Amniotic stem cell (primary cell): ENCODE measurements at regions not wholly inside any gene's neighbourhood (a gene's known extent, or its start where the extent isn't known, plus 50 kb on each side); places are given as distances from the start of the nearest gene placed in this dataset.

Experiments used
- DNase-seq: peaks from one replicate; lab custom pipeline; 2025; lab: John Stamatoyannopoulos, UW

DNA sequence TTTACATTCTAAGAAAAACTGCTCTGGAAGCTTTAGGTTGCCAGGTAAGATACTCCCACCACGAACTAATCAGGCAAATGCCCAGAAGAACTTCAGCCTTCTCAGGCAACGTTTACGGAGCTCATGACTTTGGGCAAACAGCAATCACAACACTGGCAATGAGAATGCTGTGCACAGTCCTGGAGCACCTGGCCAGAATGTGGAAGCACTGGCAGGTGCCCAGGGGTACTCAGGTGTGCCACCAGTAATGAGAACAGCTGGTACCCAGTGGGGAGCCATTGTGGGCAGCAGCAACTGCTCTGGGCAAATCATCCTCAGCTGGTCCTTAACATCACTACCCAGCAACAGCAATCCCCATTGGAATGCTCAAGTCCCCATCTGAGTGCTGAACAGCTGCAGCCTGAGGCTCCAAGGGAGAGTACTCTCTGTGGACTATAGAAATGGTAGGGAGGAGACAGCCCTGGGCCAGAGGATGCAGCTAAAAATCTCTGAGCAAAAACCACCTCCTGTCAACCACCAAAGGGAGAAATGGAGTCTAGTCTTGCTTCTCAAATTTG is 210.0 kb downstream of the FOXO1 start:
- no peak for DNase-seq

DNA sequence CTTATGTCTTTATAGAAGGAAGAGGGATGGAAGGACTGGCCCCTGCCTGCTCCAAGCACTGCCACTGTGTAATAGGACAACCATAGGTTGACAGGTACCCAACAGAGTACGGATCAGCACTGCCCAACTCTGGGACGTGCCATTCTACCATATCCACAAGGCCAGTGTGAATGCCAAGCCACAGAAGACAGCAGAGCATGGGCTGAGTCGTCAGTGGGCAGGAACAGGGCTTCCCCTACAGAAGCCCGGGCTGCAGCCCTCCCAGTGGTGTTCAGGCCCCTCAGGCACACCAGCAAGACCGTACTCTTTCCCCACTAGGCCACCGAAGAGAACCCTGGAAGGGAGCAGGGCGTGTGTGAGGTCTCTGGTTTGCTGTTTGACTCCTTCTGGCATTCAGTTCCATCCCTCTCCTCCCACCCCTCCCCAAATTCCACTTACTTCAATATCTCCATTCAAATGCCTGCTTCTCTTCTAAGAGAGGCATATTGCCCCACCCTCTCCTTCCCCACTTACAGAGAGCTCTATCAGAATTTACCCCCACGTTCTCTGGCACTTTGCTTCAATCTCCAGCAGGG is 209.4 kb downstream of the FOXO1 start:
- DNase-seq: no peak

DNA sequence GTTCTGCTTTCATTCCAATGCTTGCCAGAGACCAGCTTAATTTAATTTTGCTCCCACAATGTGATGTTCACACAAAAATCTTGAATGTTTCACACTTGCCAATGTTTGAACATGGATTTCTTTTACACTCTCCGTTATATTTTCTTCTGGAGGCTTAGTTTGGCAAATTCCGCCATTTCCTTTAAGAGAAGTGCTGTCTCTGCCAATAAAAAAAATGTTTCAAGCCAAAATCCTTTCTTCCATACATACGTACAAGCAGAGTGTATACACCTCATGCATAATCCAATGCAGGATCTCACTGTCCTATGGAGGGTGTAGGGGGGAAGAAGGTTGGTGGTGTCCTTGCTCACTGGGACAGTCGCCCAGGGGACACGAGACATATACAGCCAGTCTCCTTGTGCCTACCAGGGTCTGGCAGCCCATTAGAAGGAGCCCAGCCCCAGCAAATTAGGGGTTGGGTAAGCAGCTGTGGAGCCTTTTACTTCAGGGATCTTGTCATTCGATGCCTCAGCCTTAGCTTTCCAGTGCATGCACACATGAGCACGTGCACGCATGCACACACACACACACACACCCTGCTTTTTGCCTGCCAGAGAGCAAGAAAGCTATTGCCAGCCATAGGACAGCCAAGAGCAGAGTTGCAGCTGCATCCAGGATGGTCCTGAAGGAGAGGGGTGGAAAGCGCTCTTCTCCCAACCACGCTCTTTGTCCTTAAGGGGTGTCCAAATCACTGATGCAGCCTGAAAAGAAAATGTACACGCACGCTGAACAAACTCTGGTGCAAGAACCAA is 208.3 kb downstream of the FOXO1 start:
- DNase-seq: no peak

DNA sequence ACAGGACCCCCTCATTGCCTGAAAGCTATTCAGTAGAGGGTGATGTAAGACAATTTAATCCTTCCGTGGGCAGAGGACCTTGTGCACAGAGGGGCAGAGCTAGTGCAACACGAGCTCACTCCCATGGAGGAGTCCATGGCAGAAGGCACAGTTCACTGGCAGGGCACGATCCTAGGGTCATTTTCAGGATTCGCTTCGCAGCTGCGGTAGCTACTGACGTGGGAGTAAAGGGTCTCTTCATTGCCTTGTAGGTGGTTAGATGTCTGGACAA is 207.8 kb downstream of the FOXO1 start:
- no peak for DNase-seq

DNA sequence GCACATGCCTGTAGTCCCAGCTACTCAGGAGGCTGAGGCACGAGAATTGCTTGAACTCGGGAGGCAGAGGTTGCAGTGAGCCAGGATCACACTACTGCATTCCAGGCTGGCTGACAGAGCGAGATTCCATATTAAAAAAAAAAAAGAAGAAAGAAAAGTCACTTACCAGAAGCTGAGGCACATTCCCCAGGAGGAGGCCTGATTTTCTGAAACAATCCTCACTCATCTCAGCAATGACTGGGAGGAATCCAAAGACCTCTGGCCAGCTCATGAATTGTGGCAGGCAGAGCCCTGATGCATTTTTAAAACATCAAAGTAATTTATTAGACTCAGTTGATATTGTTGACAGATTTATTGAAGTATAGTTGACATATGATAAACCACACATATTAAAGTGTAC is 206.3 kb downstream of the FOXO1 start:
- no peak for DNase-seq

DNA sequence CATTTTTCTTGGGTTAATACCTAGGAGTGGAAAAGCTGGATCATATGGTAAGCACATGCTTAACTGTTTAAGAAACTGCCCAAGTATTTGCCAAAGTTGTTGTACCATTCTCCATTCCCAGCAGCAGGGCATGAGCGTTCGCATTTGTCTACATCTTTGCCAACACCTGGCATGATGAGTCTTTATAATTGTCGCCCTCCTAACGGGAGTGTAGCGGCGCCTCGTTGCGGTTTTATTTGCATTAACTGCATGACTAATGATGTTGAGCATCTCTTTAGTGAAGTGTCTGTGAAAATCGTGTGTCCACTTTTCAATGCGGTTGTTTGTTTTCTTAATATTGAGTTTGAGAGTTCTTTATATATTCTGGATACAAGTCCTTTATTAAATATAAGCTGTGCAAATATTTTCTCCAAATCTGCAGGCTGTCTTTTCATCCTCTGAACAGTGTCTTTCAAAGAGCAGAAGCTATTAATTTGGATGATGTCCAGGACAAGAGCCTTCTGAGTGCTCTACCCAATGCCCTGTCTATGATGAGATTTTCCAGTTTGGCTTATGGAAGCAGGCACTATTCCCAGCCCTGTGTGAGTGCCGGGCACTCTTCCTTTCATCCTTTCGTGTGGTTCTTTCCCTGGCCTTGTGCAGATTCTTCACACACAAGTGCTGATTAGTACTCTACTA is 202.0 kb downstream of the FOXO1 start:
- DNase-seq: no peak

DNA sequence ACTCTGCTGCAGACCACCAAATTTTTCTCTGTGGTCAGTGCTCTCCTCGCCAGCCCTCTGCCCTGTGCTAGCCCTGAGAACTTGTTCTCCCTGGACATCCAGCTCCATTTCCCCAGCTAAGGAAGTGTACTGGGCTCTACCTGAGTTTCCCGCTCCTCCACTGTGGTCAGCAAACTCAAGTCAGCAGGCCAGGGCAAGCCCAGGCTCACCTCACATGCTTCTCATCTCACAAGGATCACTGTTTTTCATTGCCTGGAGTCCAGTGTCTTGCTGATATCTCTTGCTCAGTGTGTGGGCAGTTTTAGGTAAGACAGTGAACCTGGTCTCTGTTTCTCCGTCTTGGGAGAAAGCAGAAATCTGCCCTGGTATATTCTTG is 201.4 kb downstream of the FOXO1 start:
- DNase-seq: no peak

DNA sequence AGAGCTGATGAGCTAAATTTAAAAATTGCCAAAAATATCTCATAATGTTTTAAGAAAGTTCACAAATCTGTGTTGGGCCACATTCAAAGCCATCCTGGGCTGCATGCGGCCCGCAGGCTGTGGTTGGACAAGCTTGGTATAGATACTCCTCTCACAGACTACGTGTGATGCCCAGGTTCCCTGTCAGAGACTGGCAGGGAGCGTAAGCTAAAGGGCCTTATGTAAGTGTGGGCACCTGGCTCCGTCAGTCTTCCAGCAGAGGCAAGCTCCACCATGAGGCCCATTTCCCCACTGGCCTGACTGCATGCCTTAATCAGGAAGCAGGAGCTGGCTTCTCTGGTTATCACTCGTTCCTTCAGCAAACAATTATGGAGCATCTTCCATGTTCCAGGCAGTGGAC is 200.2 kb downstream of the FOXO1 start:
- DNase-seq: no peak

DNA sequence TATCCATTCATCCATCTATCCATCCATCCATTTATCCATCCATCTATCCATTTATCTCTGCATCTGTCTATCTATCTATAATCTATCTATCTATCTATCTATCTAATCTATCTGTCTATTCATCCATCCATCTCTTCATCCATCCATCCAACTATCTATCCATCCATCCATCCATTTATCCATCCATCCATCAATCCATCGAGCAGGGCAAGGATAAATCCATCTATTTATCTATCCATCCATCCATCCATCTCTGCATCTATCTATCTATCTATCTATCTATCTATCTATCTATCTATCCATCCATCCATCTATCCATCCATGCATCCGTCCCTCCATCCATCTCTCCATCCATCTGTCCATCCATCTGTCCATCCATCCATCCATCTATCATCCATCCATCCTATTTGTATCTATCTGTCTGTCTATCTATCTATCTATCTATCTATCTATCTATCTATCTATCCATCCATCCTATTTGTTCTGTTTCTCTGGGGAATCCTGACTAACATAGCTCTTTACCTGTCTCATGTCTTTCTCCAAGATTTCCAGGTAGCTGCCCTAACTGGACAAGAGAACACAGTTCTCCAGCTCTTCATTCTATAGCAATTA is 198.1 kb downstream of the FOXO1 start:
- DNase-seq: no peak

DNA sequence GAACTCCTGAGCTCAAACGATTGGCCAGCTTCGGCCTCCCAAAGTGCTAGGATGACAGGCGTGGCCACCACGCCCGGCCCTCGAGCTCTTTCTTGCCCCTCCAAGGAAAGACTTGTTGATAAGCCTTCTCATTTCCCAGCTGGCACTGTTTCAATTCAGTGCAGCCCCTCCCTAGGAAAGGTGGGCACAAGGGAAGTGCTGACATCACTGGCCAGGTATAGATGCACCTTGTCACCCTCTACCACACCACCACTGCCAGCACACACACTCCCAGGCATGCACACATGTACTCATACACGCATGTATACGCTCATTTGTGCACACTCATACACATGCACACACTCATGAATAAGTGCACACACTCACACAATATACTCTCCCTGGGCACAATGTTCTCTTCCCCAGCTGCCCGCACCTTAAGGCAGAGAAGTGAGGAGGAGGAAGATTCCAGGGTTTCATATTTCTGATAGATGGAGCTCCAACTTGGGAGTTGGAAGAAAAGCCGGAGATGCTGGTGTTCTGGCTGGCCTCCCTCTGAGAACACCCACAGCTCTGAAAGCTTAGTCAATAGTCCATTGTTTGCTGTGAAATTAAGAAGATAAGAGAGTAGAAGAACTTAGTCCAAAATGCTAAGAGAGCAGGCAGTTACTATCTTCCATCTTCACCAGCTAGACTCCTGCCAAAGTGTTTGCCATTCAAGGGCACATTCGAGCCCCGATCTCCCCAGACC is 196.7 kb downstream of the FOXO1 start:
- DNase-seq: no peak

DNA sequence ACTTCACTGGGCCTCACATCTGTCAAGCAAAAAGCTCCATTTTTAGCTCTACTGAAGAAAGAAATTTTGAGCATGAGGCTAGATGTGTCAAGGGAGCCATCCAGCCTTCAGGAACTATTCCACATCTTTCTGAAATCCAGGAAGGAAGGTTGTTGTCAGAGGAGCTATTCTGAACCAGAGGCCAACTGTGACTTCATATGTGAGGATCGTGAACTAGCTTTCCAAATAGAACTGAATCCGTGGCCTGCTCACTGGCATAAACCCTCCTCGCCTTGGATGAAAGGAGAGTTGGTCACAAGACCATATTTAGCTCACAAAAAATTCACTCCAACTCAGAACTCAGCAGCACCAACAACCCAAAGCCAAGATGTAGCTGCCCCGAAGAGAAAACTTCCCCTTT is 195.8 kb downstream of the FOXO1 start:
- DNase-seq: no peak

DNA sequence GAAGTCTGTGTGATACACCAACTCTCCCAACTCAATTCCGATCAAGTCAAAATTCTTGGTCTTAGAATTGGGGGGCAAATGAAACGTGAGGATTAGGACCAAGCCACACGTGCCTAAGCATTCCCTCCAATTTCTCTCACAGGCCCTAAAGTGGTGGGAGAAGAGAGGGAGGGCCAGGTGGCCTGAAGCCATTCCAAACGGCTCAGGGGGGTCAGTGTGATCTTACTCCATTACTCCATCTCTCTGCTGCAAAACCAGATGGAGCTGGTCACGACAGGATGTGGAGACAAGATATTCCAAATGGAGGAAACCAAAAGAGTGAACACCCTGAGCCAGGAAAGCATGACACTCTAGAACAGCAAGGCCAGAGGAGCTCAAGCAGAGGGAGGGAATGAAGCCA is 195.4 kb downstream of the FOXO1 start:
- no peak for DNase-seq

DNA sequence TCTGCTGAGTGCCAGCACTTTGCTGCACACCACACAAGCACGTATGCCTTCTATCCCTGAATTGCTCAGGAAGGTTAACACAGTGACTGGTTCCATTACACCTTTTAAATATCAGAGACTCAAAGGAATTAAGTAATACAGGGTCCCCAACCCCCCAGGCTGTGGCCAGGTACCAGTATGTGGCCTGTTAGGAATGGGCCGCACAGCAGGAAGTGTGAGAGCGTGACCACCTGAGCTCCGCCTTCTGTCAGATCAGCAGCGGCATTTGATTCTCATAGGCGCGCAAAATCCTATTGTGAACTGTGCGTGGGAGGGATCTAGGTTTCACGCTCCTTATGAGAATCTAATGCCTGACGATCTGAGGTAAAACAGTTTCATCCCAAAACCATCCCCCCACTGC is 194.5 kb downstream of the FOXO1 start:
- DNase-seq: no peak

DNA sequence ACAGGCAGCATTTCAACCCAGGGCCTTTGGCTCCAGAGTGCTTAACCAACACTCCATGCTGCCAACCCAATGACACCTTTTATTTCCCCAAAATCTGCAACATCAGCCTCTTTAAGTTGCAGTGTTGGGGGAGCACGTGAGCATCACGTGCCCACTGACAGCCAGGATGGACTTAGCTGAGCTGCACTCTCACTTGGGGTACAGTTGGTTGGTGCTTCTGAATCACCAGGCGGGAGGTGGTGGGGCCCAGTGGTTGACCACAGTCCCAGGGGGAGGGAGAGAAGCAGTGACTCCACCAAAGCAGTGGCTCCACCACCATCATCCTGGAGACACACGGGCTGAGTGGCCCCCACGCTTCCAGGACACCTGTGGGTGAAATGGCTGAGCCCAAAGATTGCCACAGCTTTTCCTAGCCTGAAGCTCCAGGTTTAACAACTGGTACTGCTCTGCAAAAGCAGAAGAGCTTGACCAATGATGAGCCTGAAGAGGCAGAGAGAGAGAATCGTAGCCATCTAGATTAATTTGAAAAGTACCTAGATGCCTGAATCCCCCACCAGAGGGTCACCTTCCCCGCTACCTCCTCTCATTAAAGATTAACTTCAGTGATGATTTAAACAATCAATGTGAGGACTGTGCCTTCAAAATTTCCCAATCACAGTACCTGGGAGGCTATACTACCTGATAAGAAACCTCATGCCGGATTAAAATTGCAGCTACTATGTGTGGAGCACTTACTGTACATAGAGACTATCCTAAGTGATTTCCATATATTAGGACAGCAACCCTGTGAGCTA is 193.8 kb downstream of the FOXO1 start:
- no peak for DNase-seq

DNA sequence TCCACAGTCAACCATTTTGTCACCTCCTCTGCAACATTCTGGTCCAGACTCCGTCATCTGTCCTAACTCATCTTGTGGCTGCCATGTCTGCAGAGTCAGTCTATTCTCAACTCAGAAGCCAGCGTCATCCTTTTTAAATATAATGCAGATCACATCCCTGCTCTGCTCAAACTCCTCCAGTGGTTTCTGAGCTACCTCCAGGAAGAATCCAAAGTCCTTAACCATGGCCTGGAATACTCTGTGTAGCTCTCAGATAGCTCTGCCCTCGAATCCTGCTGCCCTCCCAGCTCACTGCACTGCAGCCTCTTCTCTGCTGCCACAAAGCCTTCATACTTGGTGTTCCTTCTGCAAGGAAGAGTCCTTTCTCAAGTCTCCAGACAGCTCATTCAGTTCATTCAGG is 190.8 kb downstream of the FOXO1 start:
- no peak for DNase-seq

DNA sequence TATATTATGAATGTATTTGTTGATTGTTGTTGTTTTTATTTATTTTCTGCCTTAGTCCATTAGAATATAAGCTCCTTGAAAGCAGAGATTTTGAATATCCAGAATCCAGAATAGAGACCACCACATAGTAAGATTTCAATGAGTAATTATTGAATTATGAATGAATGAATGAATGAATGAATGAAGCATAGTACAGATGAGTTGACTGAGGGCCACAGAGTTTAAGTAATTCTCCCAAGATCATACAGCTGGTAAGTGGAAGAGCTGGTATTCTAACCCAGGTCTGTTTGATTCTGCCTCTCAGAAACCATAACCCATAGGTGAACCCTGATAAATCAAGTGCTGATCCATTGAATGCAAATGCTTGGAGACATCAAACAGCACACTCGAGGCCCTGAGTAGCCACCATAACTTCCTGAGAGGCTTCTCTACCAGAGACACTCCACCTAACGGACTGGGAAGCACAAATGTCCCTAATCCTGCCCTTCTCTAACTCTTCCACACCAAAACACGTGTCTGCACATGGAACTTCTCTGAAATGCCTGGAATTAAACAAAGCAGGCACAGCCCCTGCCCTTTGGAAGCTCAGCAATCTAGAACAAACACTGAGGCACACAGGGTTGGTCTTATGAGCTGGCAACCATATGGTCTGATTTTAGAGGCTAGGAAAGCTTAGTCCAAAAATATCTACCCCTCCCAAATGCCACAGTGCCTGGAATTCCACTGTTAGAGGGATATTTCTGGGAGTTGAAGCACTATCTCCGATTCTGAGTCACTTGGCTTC is 190.1 kb downstream of the FOXO1 start:
- DNase-seq: no peak

DNA sequence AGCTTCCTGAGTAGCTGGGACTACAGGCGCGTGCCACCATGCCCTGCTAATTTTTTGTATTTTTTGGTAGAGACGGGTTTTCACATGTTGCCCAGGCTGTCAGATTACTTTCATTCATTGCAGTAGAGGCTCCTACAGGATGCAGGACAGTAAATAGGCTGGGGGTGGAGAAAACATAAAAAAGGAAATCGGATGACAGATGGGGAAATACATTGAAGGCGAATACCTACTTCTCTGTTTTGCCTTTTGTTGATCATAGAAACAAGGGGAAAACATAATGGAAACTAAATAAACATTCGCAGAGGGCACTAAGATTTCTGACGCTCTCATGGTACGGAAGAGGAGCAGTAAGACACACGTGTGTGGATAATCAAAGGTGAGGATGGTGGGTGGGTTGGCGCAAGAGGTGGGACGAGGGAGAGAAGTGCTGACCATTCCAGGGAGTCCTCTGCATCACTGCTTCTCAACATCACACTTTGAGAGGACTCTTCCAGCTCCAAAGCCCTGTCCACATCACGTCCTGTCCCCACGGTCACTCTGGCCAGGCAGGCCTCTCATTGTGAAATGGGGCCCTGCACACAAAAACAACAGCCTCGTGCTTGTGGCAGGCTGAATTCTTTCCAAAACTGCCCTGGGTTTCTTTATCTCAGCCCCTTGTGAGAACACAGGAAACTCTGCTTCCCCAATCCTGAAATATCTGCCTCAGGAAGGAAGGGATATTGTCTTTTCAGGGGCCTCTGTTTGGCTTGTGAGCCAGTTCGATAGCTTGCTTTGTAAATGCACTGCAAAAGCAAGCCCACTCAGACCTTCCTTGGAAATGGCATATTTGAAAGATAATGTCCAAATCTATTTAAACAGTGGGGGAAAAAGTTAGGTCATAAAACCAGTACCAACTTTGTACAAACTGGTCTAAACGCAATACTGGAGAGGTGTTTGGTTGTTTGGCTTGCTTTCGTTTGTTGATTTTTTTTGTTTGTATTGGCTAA is 188.5 kb downstream of the FOXO1 start:
- DNase-seq: no peak

DNA sequence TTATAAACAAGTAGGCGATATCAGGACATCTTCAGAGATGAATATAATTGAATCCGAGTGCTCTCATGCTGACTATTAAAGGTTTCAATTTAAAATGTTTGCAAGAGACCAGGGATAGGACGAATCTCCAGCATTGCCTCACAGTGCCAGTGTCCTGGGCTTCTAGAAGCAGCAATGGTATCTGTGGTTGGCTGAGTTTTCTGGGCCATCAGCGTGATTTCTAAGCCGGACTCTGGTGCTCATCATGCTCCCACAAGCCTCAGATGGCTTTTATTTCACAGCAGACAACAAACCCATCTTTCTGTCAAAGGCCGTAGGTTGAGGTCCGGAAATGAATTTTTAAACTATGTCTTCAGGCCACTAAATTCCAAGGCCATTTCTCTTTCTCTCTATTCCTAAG is 187.7 kb downstream of the FOXO1 start:
- DNase-seq: no peak

DNA sequence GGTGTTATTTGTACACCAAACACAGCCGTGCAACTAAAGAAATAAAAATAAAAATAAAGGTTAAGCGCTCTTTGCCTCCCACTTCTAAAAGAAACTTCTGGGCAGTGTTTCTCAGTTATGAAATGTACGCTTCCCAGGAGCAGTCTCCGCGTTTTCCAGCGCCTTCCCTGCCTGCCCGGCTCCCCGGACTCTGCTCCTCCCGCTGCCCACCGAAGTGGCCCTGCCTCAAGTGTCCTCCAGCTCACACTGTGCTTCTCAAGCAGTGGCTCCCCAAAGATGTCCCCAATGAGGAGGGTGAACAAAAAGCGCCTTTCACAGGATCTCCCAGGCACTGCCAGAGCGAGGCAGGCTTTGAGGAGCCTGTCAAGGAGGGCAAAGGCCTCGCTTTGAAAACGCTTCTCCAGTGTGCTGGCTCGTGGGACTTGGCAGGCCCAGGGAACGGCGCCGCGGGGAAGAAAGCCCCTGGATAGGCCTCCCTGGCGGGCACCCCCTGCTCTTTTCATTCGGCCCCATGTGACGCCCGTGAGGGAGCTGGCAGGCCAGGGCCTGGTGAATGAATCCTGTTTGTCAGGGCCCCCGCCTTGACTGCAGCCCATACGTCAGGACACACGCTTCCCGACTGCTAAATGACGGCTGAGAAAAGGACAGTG is 187.1 kb downstream of the FOXO1 start:
- DNase-seq: no peak
